ENCODE measurements at regions not wholly inside any gene's neighbourhood (a gene's known extent, or its start where the extent isn't known, plus 50 kb on each side); places are given as distances from the start of the nearest gene placed in this dataset.

GRCh38 chr1:213389061-213389581 lies 338.1 kb downstream of the RPS6KC1 start:
- TF ChIP-seq TAF1 (IDR thresholded peaks at IDR 0.05; ENCODE audit: borderline replicate concordance, insufficient read depth, low read length) = no peak
- no peak for TF ChIP-seq SIN3A (IDR thresholded peaks at IDR 0.05; ENCODE audit: borderline replicate concordance, insufficient read depth, low read length)
- no peak for TF ChIP-seq POLR2AphosphoS5 (IDR thresholded peaks at IDR 0.05; ENCODE audit: low read depth, low read length)
